Endodermal cell (in vitro differentiated cells): ENCODE measurements at regions not wholly inside any gene's neighbourhood (a gene's known extent, or its start where the extent isn't known, plus 50 kb on each side); places are given as distances from the start of the nearest gene placed in this dataset.

Experiments
- DNase-seq: peaks from one replicate; pipeline ENCODE4 v3.0.0-alpha.2; 2017
- H3K27ac ChIP-seq: 2 replicates; pipeline ENCODE4 v1.5.1; 2013; ENCODE audit warnings: mild to moderate bottlenecking, low read depth, low read length, moderate library complexity
- H3K27me3 ChIP-seq: 2 replicates; pipeline ENCODE4 v1.6.1; 2013; ENCODE audit warnings: mild to moderate bottlenecking, low read length, moderate library complexity; ENCODE audit not compliant: insufficient read depth, control insufficient read depth, poor library complexity, severe bottlenecking
- H3K36me3 ChIP-seq: 2 replicates; pipeline ENCODE4 v1.7.0; 2013; ENCODE audit warnings: mild to moderate bottlenecking, low read length, moderate library complexity; ENCODE audit not compliant: control insufficient read depth, insufficient read depth
- H3K4me1 ChIP-seq: one replicate; pipeline ENCODE4 v1.7.0; 2013; ENCODE audit warnings: low read length; ENCODE audit not compliant: control insufficient read depth, insufficient read depth
- H3K4me3 ChIP-seq: 2 replicates; pipeline ENCODE4 v1.5.1; 2013; ENCODE audit warnings: mild to moderate bottlenecking, low read length, moderate library complexity
- H3K9ac ChIP-seq: 2 replicates; pipeline ENCODE4 v1.6.1; 2013; ENCODE audit warnings: mild to moderate bottlenecking, low read length, moderate library complexity; ENCODE audit not compliant: poor library complexity, severe bottlenecking; ENCODE audit errors: extremely low read depth
- H3K9me3 ChIP-seq: 2 replicates; pipeline ENCODE4 v1.6.1; 2013; ENCODE audit warnings: mild to moderate bottlenecking, low read length, moderate library complexity; ENCODE audit not compliant: control insufficient read depth
- H3K27ac Mint-ChIP-seq: 2 replicates; pipeline ENCODE4 v1.8.0; 2020; ENCODE audit warnings: mixed read lengths
- H3K27me3 Mint-ChIP-seq: 2 replicates; pipeline ENCODE4 v1.8.0; 2021; ENCODE audit warnings: mild to moderate bottlenecking, mixed read lengths; ENCODE audit not compliant: insufficient read depth
- H3K36me3 Mint-ChIP-seq: 2 replicates; pipeline ENCODE4 v1.8.0; 2020; ENCODE audit warnings: low read depth, mixed read lengths
- H3K4me1 Mint-ChIP-seq: 2 replicates; pipeline ENCODE4 v1.8.0; 2020; ENCODE audit warnings: mixed read lengths
- H3K4me3 Mint-ChIP-seq: 2 replicates; pipeline ENCODE4 v1.8.0; 2020; ENCODE audit warnings: mild to moderate bottlenecking, moderate library complexity, mixed read lengths
- H3K9me3 Mint-ChIP-seq: 2 replicates; pipeline ENCODE4 v1.8.0; 2020; ENCODE audit warnings: mild to moderate bottlenecking, mixed read lengths
- WGBS, 2 experiments: methylation state at CpG; one replicate each; pipeline versions ENCODE4 v1.1.5 to v1.1.7; 2013; ENCODE audit warnings: missing lambda C conversion rate in 2 of 2, mixed read lengths in 1 of 2; ENCODE audit not compliant: insufficient coverage in 1 of 2, insufficient read length in 1 of 2; 5-methylcytosine and 5-hydroxymethylcytosine counted together
- TF ChIP-seq, protein P1 (sequence below): fragments of 200-600 bp; sonication (generic); conservative IDR thresholded peaks from 2 replicates; pipeline ENCODE4 v1.5.0; 2021; ENCODE audit warnings: antibody characterized with exemption, mild to moderate bottlenecking

DNA sequence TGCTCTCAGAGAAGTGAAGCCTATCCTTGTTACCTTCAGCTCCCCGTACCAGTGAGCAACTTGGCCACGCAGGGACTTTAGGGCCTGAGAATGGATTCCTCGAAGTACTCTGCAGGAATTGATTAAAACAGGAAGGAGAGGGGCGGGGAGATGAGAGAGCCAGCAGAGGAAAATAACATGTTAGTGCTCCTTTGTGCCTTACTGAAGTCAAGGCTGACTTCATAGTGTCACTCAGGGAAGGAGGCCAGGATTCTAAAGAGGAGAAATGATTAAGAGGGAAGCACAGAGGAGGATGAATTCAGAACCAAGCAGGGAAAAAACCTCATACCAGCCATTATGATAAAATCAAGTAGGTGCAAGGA, 195.6 kb upstream of the RHOBTB1 start:
- TF ChIP-seq, protein P1, sequence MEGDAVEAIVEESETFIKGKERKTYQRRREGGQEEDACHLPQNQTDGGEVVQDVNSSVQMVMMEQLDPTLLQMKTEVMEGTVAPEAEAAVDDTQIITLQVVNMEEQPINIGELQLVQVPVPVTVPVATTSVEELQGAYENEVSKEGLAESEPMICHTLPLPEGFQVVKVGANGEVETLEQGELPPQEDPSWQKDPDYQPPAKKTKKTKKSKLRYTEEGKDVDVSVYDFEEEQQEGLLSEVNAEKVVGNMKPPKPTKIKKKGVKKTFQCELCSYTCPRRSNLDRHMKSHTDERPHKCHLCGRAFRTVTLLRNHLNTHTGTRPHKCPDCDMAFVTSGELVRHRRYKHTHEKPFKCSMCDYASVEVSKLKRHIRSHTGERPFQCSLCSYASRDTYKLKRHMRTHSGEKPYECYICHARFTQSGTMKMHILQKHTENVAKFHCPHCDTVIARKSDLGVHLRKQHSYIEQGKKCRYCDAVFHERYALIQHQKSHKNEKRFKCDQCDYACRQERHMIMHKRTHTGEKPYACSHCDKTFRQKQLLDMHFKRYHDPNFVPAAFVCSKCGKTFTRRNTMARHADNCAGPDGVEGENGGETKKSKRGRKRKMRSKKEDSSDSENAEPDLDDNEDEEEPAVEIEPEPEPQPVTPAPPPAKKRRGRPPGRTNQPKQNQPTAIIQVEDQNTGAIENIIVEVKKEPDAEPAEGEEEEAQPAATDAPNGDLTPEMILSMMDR: no peak
- Histone ChIP-seq H3K36me3 (no peaks in the 10 kb centered on the region), H3K9ac (no peak overlapping the region), H3K4me1 (peaks cover 5% of the 10 kb centered on the region), H3K4me3 (no peak overlapping the region), H3K9me3 (peaks cover 10% of the 10 kb centered on the region), H3K27me3 (no peaks in the 10 kb centered on the region), H3K27ac (no peak overlapping the region)
- Mint-ChIP-seq H3K36me3 (peaks cover under 1% of the 10 kb centered on the region), H3K27ac (peak overlapping the region; percentile 48), H3K9me3 (peaks cover 12% of the 10 kb centered on the region), H3K27me3 (no peaks in the 10 kb centered on the region), H3K4me3 (no peak overlapping the region), H3K4me1 (peaks cover 36% of the 10 kb centered on the region)
- no peak for DNase-seq
- 84 to 89% methylated on average over 2 to 4 of the region's 4 CpGs for WGBS, 2 experiments

DNA sequence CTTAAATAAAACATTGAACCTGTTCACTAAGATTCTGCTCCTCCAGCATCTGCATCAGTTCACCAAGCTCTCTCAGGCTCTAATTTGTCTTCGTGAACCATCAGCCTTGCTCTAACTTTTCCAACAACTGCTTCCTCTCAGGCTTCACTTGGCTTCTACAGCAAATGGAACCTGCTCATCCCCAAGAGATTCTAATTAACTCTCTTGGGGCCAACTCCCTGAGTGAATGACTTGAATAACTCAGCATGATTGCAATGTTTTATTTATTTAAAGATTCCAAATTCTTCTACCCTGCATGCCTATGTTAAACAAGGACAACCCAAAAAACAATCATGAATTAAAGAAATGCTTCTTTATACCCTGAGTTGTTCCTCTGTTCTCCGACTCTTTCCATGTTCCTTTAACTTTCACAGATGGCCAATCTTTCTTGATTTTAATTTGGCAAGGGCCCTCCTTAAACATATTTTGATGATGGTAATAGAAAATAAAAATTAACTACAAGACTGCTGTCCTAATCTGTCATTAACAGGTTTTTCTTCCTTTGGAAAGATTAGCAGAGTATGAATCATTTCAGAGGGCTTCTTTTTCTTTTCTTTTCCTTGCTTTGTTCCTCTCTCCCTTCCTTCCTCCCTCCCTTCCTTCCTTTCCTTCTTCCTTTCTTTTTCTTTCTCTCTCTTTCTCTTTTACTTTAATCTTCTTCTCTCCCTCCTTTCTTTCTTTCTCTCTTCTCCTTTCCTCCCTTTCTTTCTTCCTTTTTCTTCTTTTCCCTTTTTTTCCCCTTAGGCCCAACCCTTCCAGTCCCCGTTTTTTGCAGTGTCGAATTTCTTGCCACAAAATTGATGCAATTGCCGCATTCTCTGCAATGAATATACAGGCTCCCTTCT, 195.0 kb upstream of the RHOBTB1 start:
- H3K9me3 Mint-ChIP-seq: peaks cover 16% of the 10 kb centered on the region
- Histone ChIP-seq H3K4me1 (peaks cover 5% of the 10 kb centered on the region), H3K27me3 (no peaks in the 10 kb centered on the region), H3K4me3 (no peak overlapping the region), H3K36me3 (no peaks in the 10 kb centered on the region), H3K9ac (no peak overlapping the region), H3K27ac (no peak overlapping the region), H3K9me3 (peaks cover 10% of the 10 kb centered on the region)
- peaks cover 4% of the 10 kb centered on the region for H3K36me3 Mint-ChIP-seq
- no peak for DNase-seq
- no peaks in the 10 kb centered on the region for H3K27me3 Mint-ChIP-seq
- TF ChIP-seq, protein P1: no peak
- no peak overlapping the region for H3K4me3 Mint-ChIP-seq
- H3K27ac Mint-ChIP-seq: peak overlapping the region; percentile 48
- 84 to 87% methylated on average over 4 to 5 of the region's 5 CpGs for WGBS, 2 experiments
- H3K4me1 Mint-ChIP-seq: peaks cover 36% of the 10 kb centered on the region

DNA sequence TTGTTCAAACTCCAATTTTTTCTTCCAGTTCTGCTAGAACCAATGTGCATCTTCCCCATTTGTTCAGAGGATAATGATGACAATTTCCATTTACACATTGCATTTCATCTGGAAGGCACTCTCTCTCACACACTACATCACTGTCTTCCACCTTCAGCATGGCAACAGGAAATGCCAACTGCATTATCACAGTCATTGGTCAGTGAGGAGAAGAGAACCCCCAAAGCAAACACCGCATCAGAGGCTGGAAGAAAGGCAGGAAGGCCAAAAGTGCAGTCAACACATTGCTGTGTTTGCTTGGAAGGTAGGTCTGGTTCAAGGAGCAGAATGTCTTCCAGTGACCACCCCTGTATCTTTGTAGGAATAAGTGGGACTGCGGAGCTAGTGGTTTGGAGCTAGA, 192.2 kb upstream of the RHOBTB1 start:
- Mint-ChIP-seq H3K27me3 (no peaks in the 10 kb centered on the region), H3K4me1 (peaks cover 36% of the 10 kb centered on the region), H3K9me3 (peaks cover 15% of the 10 kb centered on the region), H3K4me3 (no peak overlapping the region), H3K36me3 (peaks cover 4% of the 10 kb centered on the region), H3K27ac (peak overlapping the region; percentile 80)
- Histone ChIP-seq H3K27ac (no peak overlapping the region), H3K4me1 (peaks cover 5% of the 10 kb centered on the region), H3K27me3 (no peaks in the 10 kb centered on the region), H3K9me3 (peaks cover 8% of the 10 kb centered on the region), H3K4me3 (no peak overlapping the region), H3K36me3 (no peaks in the 10 kb centered on the region), H3K9ac (no peak overlapping the region)
- DNase-seq: peak; percentile 73
- 90 to 100% methylated on average over 1 to 2 of the region's 2 CpGs for WGBS, 2 experiments
- TF ChIP-seq, protein P1: no peak
